GM06990 (cell line): ENCODE measurements at regions not wholly inside any gene's neighbourhood (a gene's known extent, or its start where the extent isn't known, plus 50 kb on each side); places are given as distances from the start of the nearest gene placed in this dataset.
"Not testable (repeated sequence)": the region's sequence is repeated elsewhere in the genome, so short reads cannot be mapped to it uniquely, and the experiment has no call there.

Experiments
- DNase-seq: peaks from one replicate; pipeline ENCODE4 v3.0.0-alpha.2; 2011; ENCODE audit not compliant: insufficient read length; ENCODE audit errors: extremely low read depth
- H3K27me3 ChIP-seq: replicated peaks from 2 replicates; pipeline ENCODE4 v1.6.0; 2011; ENCODE audit warnings: low read length; ENCODE audit not compliant: control insufficient read depth, insufficient read depth
- H3K36me3 ChIP-seq: 2 replicates; pipeline ENCODE4 v1.5.1; 2011; ENCODE audit warnings: low read length; ENCODE audit not compliant: control insufficient read depth, insufficient read depth
- H3K4me3 ChIP-seq: replicated peaks from 2 replicates; pipeline ENCODE4 v1.5.1; 2011; ENCODE audit warnings: low read depth, mild to moderate bottlenecking, control low read depth, low read length
- TF ChIP-seq, protein P1 (sequence below): IDR thresholded peaks from 2 replicates; pipeline ENCODE4 v1.5.1; 2011; ENCODE audit warnings: low read length, control low read depth, mild to moderate bottlenecking, inconsistent platforms; ENCODE audit not compliant: insufficient read depth, poor library complexity, severe bottlenecking

GRCh38 chr11:25501426-25501825 is 830.5 kb upstream of the ANO3 start:
- not testable (repeated sequence) for H3K36me3 ChIP-seq, H3K4me3 ChIP-seq, H3K27me3 ChIP-seq, DNase-seq

DNA sequence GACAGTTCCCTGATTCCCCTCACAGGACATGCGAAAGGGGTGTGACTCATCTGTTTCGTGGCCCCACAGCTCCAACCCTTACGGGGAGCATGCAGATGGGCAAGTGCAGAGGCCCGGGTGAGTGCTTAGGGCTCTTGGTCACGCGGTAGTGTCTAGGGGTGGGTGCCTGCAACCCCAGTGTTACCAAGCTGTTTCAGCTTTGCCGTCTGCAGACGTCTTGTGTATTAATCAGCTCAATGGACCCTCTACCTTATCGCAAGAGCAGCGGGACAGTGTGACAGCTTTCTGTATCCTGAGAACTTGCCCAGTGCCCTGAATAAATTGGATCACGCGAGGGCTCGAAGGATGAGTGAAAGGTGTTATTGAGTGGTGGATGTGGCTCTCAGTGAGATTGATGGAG is 816.4 kb upstream of the ANO3 start:
- Histone ChIP-seq H3K27me3 (no peaks in the 10 kb centered on the region), H3K36me3 (no peaks in the 10 kb centered on the region), H3K4me3 (no peak overlapping the region)
- TF ChIP-seq, protein P1, sequence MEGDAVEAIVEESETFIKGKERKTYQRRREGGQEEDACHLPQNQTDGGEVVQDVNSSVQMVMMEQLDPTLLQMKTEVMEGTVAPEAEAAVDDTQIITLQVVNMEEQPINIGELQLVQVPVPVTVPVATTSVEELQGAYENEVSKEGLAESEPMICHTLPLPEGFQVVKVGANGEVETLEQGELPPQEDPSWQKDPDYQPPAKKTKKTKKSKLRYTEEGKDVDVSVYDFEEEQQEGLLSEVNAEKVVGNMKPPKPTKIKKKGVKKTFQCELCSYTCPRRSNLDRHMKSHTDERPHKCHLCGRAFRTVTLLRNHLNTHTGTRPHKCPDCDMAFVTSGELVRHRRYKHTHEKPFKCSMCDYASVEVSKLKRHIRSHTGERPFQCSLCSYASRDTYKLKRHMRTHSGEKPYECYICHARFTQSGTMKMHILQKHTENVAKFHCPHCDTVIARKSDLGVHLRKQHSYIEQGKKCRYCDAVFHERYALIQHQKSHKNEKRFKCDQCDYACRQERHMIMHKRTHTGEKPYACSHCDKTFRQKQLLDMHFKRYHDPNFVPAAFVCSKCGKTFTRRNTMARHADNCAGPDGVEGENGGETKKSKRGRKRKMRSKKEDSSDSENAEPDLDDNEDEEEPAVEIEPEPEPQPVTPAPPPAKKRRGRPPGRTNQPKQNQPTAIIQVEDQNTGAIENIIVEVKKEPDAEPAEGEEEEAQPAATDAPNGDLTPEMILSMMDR = no peak
- DNase-seq = no peak

GRCh38 chr11:25520459-25520858 is 811.5 kb upstream of the ANO3 start:
- TF ChIP-seq, protein P1 = no peak
- no peaks in the 10 kb centered on the region for H3K36me3 ChIP-seq
- no peak for DNase-seq
- no peaks in the 10 kb centered on the region for H3K27me3 ChIP-seq
- no peak overlapping the region for H3K4me3 ChIP-seq

- H3K4me3 ChIP-seq = no peak overlapping the region
- H3K36me3 ChIP-seq = no peaks in the 10 kb centered on the region
- TF ChIP-seq, protein P1 = no peak
- no peak for DNase-seq
- no peaks in the 10 kb centered on the region for H3K27me3 ChIP-seq
Measured at GRCh38 chr11:25527841-25528240, 804.1 kb upstream of the ANO3 start.

DNA sequence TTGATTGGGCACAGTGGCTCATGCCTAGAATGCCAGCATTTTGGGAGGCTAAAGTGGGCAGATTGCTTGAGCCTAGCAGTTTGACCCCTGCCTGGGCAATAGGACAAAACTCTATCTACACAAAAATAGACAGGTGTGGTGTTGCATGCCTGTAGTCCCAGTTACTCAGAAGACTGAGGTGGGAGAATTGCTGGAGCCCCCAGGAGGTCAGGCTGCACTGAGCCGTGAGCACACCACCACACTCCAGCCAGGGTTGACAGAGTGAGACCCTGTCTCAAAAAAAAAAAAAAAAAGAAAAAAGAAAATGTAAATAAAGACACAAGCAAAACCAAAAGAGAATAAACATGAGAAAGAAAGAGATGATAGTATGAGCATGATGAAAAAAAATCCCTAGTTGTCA is 802.4 kb upstream of the ANO3 start:
- Histone ChIP-seq H3K27me3 (no peaks in the 10 kb centered on the region), H3K36me3 (no peaks in the 10 kb centered on the region), H3K4me3 (no peak overlapping the region)
- DNase-seq = no peak
- TF ChIP-seq, protein P1 = no peak

DNA sequence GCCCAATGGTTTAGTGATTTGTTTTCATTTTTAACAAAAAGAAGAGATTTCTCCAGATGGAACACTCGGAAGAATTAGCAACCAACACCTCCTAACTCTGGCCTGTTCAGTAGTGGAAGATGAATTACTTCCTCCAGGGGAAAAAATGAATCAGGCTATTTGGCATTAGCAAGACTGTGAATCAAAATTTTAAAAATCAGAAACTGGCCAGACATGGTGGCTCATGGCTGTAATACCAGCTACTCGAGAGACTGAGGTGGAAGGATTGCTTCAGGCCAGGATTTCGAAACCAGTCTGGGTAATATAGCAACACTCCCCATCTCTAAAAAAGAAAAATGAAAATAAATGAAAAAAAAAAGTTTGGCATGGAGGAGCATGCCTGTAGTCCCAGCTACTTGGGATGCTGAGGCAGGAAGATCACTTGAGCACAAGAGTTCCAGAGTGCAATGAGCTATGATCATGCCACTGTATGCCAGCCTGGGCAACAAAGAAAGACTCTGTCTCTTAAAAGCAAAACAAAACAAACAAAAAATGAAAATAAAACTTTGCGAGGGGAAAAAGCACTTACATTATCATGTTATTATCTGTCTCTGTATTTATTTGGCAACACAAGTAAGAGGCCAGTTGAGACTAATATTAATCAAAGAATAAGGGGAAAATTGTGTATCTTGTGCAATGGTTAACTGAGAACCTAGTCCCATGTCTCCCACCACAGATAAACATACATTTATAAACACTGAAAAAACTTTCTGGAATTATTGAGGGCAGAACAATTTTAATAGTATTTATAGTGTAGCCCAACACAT is 796.3 kb upstream of the ANO3 start:
- Histone ChIP-seq H3K4me3 (no peak overlapping the region), H3K36me3 (no peaks in the 10 kb centered on the region), H3K27me3 (no peaks in the 10 kb centered on the region)
- DNase-seq = no peak
- TF ChIP-seq, protein P1 = no peak
